D341Med (cell line): ENCODE measurements at regions not wholly inside any gene's neighbourhood (a gene's known extent, or its start where the extent isn't known, plus 50 kb on each side); places are given as distances from the start of the nearest gene placed in this dataset.
"Not testable (repeated sequence)": the region's sequence is repeated elsewhere in the genome, so short reads cannot be mapped to it uniquely, and the experiment has no call there.

Source experiments
- DNase-seq: peaks from one replicate; pipeline ENCODE4 v3.0.0; 2012; ENCODE audit warnings: low spot score

DNA sequence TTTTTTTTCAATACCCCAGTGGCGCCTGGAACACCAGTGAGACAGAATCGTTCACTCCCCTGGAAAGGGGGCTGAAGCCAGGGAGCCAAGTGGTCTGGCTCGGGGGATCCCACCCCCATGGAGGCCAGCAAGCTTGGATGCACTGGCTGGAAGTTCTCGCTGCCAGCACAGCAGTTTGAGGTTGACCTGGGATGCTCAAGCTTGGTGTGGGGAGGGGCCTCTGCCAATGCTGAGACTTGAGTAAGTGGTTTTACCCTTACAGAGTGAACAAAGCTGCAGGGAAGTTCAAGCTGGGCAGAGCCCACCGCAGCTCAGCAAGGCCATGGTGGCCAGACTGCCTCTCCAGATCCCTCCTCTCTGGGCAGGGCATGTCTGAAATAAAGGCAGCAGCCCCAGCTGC, 276.2 kb upstream of the CNTN6 start:
- DNase-seq: no peak

DNA sequence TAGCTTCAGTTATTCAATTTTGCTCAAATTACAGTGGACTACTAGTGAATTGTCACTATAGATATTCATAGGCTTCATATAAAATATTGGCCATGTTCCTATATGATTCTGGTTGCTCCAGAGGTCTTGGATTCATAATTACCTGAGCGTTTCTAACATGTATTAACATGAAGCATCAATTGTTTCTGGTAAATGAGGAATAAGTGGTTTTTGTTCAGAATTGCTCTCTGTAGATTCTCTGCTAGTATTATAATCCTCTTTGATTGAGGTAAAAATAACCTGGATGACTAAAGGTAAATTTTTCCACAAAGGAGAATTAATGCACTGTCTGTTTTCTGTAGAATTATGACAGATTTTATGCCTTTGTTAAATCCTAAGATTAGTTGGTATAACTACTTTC, 258.1 kb upstream of the CNTN6 start:
- no peak for DNase-seq

DNA sequence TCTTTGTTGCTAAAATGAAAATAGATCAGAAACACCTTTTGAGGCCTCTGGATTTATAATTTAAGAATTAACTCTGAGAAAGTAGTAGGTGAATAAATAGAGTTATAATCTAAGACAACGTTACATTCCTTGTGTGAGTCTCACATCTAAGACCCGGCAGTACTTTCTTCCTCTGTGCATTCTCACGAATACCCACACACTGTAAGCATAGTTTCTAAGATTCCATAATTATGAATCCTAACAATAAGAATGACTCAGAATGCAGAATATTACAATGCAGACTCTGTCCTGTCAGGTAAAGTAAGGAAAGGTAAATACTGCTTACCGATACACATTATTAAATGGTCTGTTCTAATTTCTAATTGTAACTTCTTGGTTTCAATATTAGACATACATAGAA, 257.7 kb upstream of the CNTN6 start:
- DNase-seq: no peak

DNA sequence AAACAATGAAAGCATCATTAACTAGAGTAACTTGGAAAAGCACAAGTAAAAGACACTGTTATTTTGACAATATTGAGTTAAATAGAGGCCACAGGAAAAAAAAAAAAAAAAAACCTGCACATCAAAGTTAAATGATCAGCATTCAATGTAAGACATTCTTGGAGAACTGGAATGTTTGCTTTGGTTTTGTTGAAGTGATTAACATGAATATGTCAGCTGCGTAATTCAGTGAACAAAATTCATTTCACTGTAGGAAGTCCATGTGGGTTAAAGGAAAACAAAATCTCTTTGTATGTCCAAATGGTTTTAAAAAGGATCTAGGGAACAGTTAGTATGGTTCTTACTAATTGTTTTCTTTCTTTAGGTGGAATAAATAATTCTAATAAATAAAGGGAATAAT, 252.8 kb upstream of the CNTN6 start:
- no peak for DNase-seq

DNA sequence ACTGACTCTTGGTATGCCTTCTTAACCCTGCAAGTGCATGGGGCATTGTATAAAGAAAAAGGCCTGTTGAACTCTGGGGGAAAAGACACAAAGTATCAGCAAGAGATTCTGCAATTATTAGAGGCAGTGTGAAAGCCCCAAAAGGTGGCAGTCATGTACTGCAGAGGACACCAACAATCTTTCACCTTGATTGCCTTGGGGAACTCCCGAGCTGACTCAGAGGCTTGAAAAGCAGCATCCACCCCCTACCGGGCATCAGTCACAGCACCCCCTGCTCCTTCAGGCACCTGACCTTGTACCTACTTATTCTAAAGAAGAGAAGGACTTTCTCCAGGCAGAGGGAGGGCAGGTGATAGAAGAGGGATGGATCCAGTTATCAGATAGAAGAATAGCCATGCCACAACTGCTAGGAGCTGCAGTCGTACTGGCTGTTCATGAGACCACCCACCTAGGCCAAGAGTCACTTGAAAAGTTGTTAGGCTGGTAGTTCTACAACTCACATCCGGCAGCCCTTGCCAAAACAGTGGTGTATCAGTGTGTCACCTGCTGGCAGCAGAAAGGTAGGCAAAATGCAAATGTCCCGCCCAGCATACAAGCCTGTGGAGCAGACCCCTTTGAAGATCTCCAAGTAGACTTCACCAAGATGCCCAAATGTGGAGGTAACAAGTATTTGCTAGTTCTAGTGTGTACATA, 241.6 kb upstream of the CNTN6 start:
- no peak for DNase-seq

DNA sequence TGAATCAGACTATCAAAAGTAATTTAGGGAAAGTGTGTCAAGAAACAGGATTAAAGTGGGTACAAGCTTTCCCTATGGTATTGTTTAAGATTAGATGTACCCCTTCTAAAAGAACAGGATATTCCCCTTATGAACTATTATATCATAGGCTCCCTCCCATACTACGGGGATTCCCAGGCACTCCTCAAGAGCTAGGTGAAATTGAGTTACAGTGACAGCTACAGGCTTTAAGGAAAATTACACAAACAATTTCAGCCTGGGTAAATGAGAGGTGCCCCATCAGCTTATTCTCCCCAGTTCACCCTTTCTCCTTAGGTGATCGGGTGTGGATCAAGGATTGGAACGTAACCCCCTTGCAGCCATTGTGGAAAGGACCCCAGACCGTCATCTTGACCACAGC, 240.8 kb upstream of the CNTN6 start:
- DNase-seq: no peak

DNA sequence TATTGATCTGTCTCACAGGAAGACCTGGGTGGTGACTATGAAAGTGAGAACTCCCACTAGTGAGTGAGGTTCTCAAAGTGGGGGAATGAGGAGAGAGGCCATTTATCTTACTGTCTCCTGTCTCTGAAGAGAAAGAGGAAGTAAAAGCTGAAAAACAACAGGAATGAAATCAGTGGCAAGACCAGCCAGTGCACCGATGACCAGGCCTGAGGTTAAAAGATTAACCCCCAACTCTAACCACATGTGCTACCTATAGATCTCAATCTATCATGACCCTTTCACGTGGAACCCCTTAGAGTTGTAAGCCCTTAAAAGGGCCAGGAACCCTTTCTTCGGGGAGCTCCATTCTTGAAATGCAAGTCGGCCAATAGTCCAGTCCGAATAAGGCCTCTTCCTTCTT, 239.3 kb upstream of the CNTN6 start:
- DNase-seq: no peak

DNA sequence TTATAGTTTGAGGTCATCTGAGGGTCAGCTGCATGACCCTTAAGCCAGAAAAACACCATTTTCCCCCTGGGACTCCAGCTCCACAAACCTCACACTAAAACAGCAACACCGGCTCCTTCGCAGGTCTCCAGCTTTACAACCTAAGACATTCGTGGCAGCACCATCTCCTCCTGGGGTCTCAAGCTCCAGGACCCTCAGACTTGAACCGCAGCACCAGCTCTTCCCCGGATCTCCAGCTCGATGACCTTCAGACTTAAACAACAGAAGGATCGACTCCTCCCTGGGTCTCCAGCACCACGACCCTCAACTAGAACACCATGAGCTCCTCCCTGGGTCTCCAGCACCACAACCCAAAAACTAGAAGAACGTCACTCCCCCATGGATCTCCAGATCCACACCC, 233.7 kb upstream of the CNTN6 start:
- no peak for DNase-seq

DNA sequence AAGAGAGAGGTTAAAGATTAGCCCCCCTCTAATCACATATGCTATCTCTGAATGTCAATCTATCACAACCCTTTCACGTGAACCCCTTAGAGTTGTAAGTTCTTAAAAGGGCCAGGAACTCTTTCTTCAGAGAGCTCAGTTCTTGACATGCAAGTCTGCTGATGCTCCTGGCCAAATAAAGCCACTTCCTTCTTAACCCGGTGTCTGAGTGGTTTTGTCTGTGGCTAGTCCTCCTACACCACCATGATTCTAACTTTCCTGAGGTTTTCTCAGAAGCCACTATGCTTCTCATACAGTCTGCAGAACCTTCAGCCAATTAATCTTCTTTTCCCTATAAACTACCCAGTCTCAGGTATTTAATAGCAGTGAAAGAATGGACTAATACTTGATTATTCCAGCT, 231.1 kb upstream of the CNTN6 start:
- DNase-seq: no peak

DNA sequence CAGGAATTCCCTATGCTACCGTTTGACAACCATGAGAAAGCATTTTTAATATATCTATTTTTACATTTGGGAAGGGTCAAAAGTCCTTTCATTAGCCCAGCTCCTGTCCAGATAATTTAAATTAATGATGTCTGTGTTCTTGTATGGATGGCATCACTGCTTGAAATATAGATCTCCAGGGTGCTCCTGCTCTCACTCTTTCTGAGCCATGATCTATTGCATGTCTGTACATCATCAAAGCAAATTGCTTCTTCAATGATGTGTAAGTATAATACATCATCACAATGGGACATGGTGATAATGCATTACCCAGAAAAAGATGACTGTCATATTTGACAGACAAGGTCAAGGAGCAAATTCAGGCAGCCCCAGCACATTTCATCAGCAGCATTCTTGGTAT, 223.6 kb upstream of the CNTN6 start:
- no peak for DNase-seq

DNA sequence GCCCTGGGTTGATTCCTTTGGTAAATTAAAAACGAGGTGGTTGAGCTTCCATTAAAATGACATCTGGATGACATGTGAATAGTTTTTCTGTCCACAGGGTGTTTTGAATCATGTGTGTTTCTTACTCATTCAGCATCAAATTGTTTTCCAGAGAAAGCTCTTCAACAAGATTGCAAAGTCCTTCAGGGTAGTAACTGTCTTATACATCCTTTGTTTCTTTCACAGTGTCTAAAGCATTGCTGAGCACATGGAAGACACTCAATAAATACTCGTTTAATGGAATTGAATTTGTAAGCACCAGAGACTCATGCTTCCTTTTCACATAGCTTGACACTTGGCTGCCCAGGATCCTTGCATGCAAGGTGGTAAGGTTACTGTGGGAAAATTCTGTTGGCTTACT, 223.1 kb upstream of the CNTN6 start:
- no peak for DNase-seq

DNA sequence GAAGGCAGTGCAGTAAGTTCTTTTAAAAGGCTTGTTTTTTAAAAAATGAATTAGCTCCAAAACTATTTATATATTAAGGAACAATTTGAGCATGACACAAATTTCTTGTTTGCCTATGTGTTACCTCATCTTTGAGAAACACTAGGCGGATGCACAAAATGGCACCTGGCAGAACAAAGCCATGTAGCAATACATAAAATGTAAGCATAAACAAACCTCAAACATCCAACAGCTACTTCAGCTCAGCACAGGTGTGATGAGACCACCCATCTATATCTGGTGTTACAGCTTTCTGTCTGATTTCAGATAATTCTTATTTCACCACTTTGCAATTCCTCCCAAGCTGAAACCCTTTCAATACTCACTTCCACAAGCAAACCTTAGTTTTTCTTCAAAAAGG, 221.2 kb upstream of the CNTN6 start:
- no peak for DNase-seq

DNA sequence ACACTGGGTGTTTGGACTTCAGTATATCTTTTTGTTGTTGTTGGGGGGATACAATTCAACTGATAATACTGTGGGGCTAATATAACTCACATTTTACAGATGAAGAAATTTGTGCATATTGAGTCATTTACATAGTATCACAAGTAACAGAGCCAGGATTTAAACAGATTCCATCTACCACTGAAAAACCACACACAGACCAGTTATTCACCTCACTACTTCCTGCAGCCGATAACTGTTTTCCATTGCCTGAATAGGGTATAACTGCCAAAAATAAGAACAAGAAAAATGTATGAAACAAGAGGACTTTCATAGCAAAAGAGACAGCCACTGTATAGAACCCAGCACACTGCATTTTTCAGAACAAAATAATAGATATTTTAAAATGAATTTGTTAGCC, 215.8 kb upstream of the CNTN6 start:
- no peak for DNase-seq

DNA sequence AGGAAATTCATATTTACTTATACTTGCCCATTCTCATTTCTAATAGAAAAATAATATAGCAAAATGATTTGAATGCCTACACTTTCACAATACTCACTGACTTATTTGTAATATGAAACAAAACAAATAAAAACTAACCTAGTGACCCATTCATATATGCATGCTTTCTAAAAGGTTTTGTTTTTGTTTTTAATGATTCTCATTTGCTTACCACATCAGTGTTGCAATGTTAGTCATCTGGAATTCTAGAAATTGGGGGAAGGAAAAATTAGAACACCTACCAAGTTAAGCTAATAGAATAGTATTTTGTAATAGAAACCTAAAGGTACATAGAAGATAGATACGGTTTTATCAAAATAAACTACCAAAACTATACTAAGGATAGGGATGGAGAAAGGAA, 214.1 kb upstream of the CNTN6 start:
- no peak for DNase-seq

DNA sequence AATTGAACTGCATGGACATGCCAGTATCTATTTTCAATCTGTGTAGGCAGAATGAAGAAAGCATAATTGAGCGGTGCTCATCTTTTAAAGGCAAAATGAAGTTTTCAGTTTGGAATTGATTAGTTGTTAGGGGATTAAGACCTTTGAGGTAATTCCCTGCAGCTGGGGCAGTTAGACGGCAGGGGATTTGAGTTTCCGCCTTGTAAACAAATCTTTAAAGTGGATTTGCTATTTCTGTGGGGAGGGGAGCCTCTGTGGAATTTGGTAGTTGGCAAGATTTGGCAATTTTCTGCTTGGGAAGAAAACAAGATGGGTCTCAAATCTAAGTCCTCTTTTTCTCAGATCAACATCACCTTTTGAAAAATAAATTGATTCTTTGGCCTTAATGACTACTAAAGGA, 212.5 kb upstream of the CNTN6 start:
- DNase-seq: peak; percentile 41

DNA sequence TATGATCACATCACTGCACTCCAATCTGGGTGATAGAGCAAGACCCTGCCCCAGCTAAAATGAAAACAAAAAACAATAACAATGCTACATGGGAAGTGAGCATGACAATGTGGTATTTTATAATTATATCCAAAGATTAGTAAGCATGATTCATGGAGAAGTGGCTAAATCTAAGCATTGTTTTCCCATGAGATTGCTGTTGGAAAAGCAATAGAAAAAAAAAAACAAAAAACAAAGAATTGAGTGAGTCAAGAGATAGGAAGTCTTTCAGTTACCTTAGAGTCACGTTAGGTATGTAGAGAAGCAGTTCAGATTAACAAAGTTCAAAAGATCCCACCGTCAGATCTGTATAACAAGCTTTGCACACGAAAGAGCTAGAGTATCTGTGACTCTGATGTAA, 210.3 kb upstream of the CNTN6 start:
- no peak for DNase-seq

DNA sequence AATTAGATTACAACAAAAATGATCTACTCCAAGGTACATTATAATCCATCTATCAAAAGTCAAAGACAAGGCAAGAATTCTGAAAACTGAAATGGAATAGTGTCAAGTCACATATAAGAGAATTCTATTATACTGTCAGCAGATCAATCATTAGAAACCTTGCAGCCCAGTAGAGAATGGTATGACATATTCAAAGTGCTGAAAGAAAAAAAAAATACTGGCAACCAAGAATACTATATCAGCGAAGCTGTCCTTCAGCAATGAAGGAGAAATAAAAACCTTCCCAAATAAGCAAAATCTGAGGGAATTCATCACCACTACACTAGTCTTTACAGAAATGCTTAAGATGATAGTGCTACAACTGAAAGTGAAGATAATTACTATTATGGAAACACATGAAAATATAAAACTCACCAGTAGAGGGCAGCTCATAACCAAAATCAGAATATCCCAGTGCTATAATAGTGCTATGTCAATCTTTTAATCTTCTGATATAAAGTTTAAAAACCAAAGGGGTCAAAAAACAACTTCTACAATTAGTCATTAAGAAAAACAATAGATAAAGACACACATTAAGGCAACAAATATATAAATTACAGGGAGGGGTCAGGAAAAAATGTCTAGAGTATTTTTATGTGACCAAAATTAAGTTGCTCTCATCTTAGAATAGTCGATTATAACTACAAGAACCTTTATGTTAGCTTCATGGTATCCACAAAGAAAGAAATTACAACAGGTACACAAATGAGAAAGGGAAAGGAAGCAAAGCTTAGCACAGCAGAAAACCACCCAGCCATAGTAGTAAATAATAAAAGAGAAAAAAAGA, 190.7 kb upstream of the CNTN6 start:
- no peak for DNase-seq

DNA sequence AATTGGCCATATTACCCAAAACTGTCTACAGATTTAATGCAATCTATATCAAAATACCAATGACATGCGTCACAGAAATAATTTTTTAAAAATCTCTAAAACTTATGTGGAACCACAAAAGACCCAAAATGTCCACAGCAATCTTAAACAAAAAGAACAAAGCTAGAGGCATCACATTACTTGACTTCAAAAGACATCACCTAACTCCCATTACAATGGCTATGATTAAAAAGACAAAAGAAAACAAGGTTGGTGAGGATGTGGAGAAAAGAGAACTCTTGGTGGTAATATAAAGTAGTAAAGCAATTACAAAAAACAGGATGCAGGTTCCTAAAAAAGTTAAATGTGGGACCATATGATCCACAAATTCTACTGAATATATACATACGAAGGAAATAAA, 187.6 kb upstream of the CNTN6 start:
- DNase-seq: no peak

DNA sequence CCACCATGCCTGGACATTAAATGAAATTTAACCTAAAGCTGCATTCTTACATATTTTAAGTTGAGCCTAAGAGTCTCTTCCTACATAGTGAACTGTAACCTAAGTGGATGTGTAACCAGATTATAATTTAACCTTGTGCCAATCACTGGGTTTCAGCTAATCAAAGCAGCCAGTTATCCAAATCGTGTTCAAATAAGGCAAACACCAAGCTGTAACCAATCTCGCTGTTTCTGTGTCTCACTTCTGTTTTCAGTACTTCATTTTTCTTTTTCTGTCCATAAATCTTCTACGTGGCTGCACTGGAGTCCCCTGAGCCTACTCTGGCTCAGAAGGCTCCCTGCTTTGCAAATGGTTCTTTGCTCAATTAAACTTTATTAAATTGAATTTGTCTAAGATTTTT, 186.1 kb upstream of the CNTN6 start:
- DNase-seq: no peak

DNA sequence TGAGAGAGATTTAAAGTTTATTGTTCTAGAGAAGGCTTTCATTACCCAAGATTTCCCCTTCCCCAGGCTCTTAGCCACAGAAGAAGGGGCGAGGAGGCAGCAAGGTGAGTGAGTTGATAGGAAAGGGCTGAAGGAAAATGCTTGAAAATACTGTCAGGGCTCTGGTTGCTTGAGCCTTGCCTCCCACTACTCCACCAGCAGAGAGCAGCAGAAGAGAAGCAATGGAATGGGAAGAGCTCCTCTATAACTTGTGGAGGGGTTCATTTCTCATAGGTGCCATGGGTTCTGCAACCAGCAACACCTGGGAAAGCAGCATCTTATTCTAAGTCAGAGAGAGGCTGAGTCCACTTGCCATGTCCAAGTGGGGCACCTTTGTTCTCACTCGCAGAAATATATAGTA, 184.0 kb upstream of the CNTN6 start:
- DNase-seq: peak; percentile 50

DNA sequence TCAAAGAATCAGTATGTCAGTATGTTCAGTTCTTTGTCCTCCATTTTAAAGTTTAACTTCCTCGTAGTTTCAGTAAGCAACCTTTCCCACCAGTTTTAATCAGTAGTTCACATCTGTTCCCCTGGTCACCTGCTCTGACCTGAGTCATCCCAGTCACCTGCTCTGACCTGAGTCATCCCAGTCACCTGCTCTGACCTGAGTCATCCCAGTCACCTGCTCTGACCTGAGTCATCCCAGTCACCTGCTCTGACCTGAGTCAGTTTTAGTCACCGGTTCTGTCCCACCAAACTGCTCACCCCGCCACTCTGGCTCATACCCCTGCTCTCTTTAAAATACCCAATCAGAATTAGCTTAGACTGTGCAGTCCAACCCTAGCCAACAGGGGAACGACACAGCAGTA, 180.1 kb upstream of the CNTN6 start:
- not testable (repeated sequence) for DNase-seq

DNA sequence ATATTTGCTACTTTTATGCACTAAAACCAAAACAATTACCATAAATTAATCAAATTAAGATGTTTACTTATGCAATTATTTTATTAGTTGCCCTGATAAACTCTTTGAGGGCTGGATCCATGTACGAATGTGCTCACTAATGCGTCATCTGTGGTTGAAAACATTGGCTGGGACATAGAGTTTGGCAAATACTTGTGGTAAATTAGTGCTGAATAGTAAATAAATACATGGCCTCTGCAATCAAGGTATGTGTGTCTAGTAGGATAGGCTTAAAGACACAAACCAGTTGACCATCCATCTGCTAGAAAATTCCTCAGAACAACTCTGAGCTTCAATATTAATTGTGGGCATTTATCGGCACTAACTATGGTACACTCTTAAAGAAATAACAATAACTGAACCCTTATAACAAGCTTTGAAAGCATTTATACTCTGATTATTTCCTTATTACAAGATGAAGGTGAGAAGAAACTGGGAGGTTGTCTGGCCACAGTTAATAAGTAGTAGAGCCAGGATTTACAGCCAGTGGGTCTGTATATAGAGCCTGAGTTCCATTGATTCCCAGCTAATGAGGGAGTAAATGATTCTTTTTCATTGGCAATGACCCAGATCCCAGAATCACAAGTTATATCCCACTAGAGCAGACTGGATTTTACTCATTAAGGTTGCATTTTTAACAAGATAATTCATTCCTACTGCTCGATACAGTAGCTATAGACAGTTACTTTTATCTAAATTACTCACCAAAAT, 169.5 kb upstream of the CNTN6 start:
- no peak for DNase-seq

DNA sequence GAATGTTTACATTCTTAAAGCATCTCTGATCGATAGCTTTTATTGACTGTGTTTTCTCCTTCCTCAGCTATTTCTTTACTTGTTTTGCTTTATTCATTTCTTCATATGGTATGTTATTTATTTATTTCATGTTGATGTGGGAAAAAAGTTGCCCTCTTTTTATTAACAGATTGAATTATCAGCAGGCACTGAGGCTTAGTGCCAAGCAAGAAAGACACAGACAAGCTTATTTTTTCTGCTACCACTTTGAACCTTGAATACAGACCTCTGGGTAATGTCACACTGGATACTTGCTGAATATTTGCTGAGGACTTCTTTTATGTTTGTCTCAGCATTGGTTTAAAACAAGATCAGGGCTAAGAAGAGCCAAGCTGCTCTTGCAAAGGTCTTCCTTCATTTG, 162.0 kb upstream of the CNTN6 start:
- no peak for DNase-seq
